Transverse colon (tissue), 4 donors: ENCODE measurements at regions not wholly inside any gene's neighbourhood (a gene's known extent, or its start where the extent isn't known, plus 50 kb on each side); places are given as distances from the start of the nearest gene placed in this dataset.

Experiments used
- CTCF ChIP-seq, 5 experiments: fragments of 200-600 bp in 3 of 5; fragments of 450-650 bp in 2 of 5; sonication (generic) in 3 of 5; IDR thresholded peaks; 1 replicate in 2 of 5; 2 replicates in 3 of 5; pipeline ENCODE4 v1.5.1; 2016 to 2017; ENCODE audit warnings: antibody characterized with exemption in 5 of 5, inconsistent platforms in 3 of 5, mild to moderate bottlenecking in 2 of 5, moderate library complexity in 1 of 5
- EP300 ChIP-seq: sonication (generic); formaldehyde crosslinking; IDR thresholded peaks from one replicate; pipeline ENCODE4 v1.6.1; 2017; ENCODE audit warnings: antibody characterized with exemption, low read depth
- POLR2A ChIP-seq: fragments of 450-650 bp; IDR thresholded peaks from one replicate; pipeline ENCODE4 v1.6.1; 2016; ENCODE audit warnings: antibody characterized with exemption, mild to moderate bottlenecking, moderate library complexity
- POLR2AphosphoS5 ChIP-seq, 3 donors: sonication (generic); formaldehyde crosslinking; IDR thresholded peaks; one replicate each; pipeline ENCODE4 v1.6.1; 2016; ENCODE audit warnings: antibody characterized with exemption in 3 of 3

DNA sequence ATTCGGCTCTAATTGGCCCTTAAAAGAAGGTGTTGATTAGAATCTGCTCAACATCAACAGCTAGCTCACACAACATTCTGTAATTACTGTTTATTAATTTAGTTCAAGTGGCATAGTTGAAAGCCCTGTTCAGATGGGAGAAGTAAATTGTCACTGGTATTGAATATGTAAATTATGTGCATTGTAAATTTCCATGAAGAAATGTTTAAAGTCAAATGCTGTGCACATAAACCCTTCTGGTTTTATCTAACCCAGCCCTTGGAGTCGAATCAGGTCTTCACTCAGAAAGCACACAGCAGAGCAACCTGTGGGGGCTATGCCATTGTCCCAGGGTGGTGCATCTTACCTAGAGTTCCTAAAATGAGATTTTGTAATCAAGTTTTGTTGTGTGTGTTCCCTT is 65.4 kb upstream of the LMO4 start:
- no peak for TF ChIP-seq POLR2AphosphoS5 (IDR thresholded peaks at IDR 0.05)
- TF ChIP-seq CTCF (IDR thresholded peaks at IDR 0.05) = no peak
- TF ChIP-seq POLR2A = no peak
- TF ChIP-seq EP300 = no peak
